A549 (cell line): ENCODE measurements at regions not wholly inside any gene's neighbourhood (a gene's known extent, or its start where the extent isn't known, plus 50 kb on each side); places are given as distances from the start of the nearest gene placed in this dataset.

Experiments
- ATAC-seq, 2 experiments: fragments of 200-7000 bp in 1 of 2; fragments of >200 bp in 1 of 2; cut with Nextera tagmentation in 1 of 2; cut with Tn5 transposase in 1 of 2; 3 replicates each; pipeline versions ENCODE4 v1.8.0 to v1.9.1; 2018 to 2020; ENCODE audit warnings: mild to moderate bottlenecking in 1 of 2, moderate library complexity in 1 of 2
- CTCF ChIA-PET: fragments of 300-600 bp; sonication (Branson Sonifier 250); formaldehyde crosslinking; extraction: SDS; loops from one replicate; lab custom pipeline; 2021; ENCODE audit warnings: antibody characterized with exemption, inconsistent platforms; lab: Yijun Ruan, JAX
- POLR2A ChIA-PET: fragments of 350-600 bp; formaldehyde crosslinking; extraction: SDS; loops from one replicate; lab custom pipeline; 2021; ENCODE audit warnings: antibody characterized with exemption, inconsistent platforms; lab: Yijun Ruan, JAX
- DNase-seq, 2 experiments: peaks; one replicate each; pipeline versions ENCODE4 v3.0.0 to v3.0.0-alpha.2; 2011 to 2016; ENCODE audit warnings: low read depth in 1 of 2, low spot score in 1 of 2
- FAIRE-seq: peaks from 2 replicates; lab custom pipeline; 2011; peaks lifted over from hg19 to GRCh38; lab: Jason Lieb, UNC
- H3K27ac ChIP-seq, 2 experiments: fragments of >200 bp; sonication (Bioruptor Twin); formaldehyde crosslinking; 3 replicates each; pipeline ENCODE4 v1.5.1; 2016 to 2017
- H3K4me1 ChIP-seq: fragments of >200 bp; sonication (Bioruptor Twin); formaldehyde crosslinking; 3 replicates; pipeline ENCODE4 v1.6.1; 2016
- H3K4me2 ChIP-seq: fragments of >200 bp; sonication (Bioruptor Twin); formaldehyde crosslinking; 3 replicates; pipeline ENCODE4 v1.6.1; 2016
- H3K4me3 ChIP-seq: fragments of >200 bp; sonication (Bioruptor Twin); formaldehyde crosslinking; 3 replicates; pipeline ENCODE4 v1.5.1; 2016
- H3K9me3 ChIP-seq: fragments of >200 bp; sonication (Bioruptor Twin); formaldehyde crosslinking; 3 replicates; pipeline ENCODE4 v1.6.1; 2016
- EHF ChIP-seq: fragments of 250-450 bp; sonication (Bioruptor Pico); IDR thresholded peaks from 2 replicates; pipeline ENCODE4 v1.5.0; 2020; ENCODE audit warnings: mild to moderate bottlenecking
- EP300 ChIP-seq, 2 experiments: fragments of >200 bp; sonication (Bioruptor Twin); formaldehyde crosslinking; IDR thresholded peaks; 2 replicates in 1 of 2; 3 replicates in 1 of 2; pipeline ENCODE4 v1.6.1; 2016 to 2017
- ESRRA ChIP-seq: fragments of 150-350 bp; IDR thresholded peaks from 2 replicates; pipeline ENCODE4 v1.6.1; 2014; ENCODE audit warnings: mild to moderate bottlenecking, low read length, borderline replicate concordance
- FOSL2 ChIP-seq, 2 experiments: fragments of 450-650 bp in 1 of 2; fragments of >200 bp in 1 of 2; sonication (Bioruptor Twin) in 1 of 2; formaldehyde crosslinking; IDR thresholded peaks; 2 replicates each; pipeline versions ENCODE4 v1.5.0 to v1.6.1; 2016 to 2020; ENCODE audit warnings: mild to moderate bottlenecking in 1 of 2, moderate library complexity in 1 of 2
- HDAC2 ChIP-seq: fragments of 200-600 bp; sonication (generic); IDR thresholded peaks from 2 replicates; pipeline ENCODE4 v1.6.1; 2016
- HEYL ChIP-seq: fragments of 250-450 bp; sonication (Bioruptor Pico); IDR thresholded peaks from 2 replicates; pipeline ENCODE4 v1.8.0; 2021; ENCODE audit warnings: mild to moderate bottlenecking, moderate library complexity
- MAFK ChIP-seq: fragments of 450-650 bp; IDR thresholded peaks from 2 replicates; pipeline ENCODE4 v1.6.1; 2014; ENCODE audit not compliant: partially characterized antibody
- NFE2L2 ChIP-seq: fragments of 150-350 bp; conservative IDR thresholded peaks from 2 replicates; pipeline ENCODE4 v1.6.1; 2014; ENCODE audit warnings: low read length
- NPAS2 ChIP-seq: fragments of 250-450 bp; sonication (Bioruptor Pico); IDR thresholded peaks from 2 replicates; pipeline ENCODE4 v1.8.0; 2022; ENCODE audit warnings: mild to moderate bottlenecking, moderate library complexity, borderline replicate concordance
- NR3C1 ChIP-seq: fragments of >200 bp; sonication (Bioruptor Twin); formaldehyde crosslinking; IDR thresholded peaks from 3 replicates; pipeline ENCODE4 v1.6.1; 2017
- PHF8 ChIP-seq: fragments of 200-600 bp; sonication (generic); IDR thresholded peaks from 2 replicates; pipeline ENCODE4 v1.6.1; 2016; ENCODE audit warnings: low read depth, mild to moderate bottlenecking, antibody characterized with exemption, moderate library complexity, borderline replicate concordance
- RARB ChIP-seq: fragments of 250-450 bp; sonication (Bioruptor Pico); IDR thresholded peaks from 2 replicates; pipeline ENCODE4 v1.8.0; 2021; ENCODE audit warnings: mild to moderate bottlenecking, moderate library complexity
- RFX5 ChIP-seq: fragments of 450-650 bp; IDR thresholded peaks from 2 replicates; pipeline ENCODE4 v1.7.1; 2014; ENCODE audit warnings: antibody characterized with exemption, mild to moderate bottlenecking, moderate library complexity
- SMC3 ChIP-seq: fragments of >200 bp; sonication (Bioruptor Twin); formaldehyde crosslinking; IDR thresholded peaks from 3 replicates; pipeline ENCODE4 v1.6.1; 2018; ENCODE audit warnings: inconsistent platforms
- TFCP2L1 ChIP-seq: fragments of 250-450 bp; sonication (Bioruptor Pico); IDR thresholded peaks from 2 replicates; pipeline ENCODE4 v1.5.0; 2021; ENCODE audit warnings: mild to moderate bottlenecking
- TP53 ChIP-seq: fragments of 250-450 bp; sonication (Bioruptor Pico); IDR thresholded peaks from 2 replicates; pipeline ENCODE4 v1.5.0; 2021; ENCODE audit warnings: mild to moderate bottlenecking, moderate library complexity
- ZC3H11A ChIP-seq: fragments of 450-650 bp; IDR thresholded peaks from 2 replicates; pipeline ENCODE4 v1.6.1; 2014; ENCODE audit warnings: antibody characterized with exemption, mild to moderate bottlenecking
- ZNF302 ChIP-seq: fragments of 250-450 bp; sonication (Bioruptor Pico); IDR thresholded peaks from 2 replicates; pipeline ENCODE4 v1.9.0; 2021; ENCODE audit warnings: inconsistent platforms, mild to moderate bottlenecking, moderate library complexity
- WGBS: methylation state at CpG from one replicate; pipeline ENCODE4 v1.1.6; 2017; ENCODE audit errors: missing lambda C conversion rate; 5-methylcytosine and 5-hydroxymethylcytosine counted together
- TF ChIP-seq, protein P1 (sequence below): fragments of 250-450 bp; sonication (Bioruptor Pico); IDR thresholded peaks from 2 replicates; pipeline ENCODE4 v1.5.0; 2020; ENCODE audit warnings: low read depth, mild to moderate bottlenecking, moderate library complexity
- TF ChIP-seq, protein P2 (sequence below): IDR thresholded peaks from 2 replicates; pipeline ENCODE4 v1.6.1; 2012
- TF ChIP-seq, protein P3 (sequence below): fragments of 450-650 bp; IDR thresholded peaks from 2 replicates; pipeline ENCODE4 v1.6.1; 2014; ENCODE audit warnings: antibody characterized with exemption

DNA sequence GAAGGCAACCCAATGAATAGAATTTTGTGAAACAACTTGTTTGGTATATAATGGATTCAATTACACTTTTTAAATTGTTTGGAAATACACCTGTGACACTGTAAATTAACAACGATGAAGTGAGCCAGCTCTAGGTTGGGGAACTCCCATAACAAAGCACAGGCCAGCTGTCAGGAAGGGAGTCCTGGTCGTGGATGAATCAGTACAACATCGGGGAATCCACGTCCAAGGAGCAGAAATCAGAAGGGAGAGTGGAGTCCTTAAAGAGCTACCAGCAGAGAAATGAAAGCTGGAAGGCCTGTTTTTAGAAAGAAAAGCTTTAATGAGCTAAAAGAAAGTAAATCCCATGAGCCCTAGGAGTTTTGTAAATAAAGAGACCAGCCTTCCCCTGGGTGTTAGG lies 223.1 kb upstream of the SLC35B3 start:
- Histone ChIP-seq H3K9me3 (no peaks in the 10 kb centered on the region), H3K27ac (no peak overlapping the region), H3K4me2 (no peak overlapping the region), H3K4me3 (no peak overlapping the region), H3K4me1 (no peaks in the 10 kb centered on the region)
- no peak for ATAC-seq
- 23% methylated on average over 4 of the region's 4 CpGs for WGBS
- FAIRE-seq: no peak
- ChIA-PET CTCF (no interaction called here), POLR2A (no interaction called here)
- TF ChIP-seq NR3C1 (no peak), MAFK (no peak), PHF8 (no peak), TP53 (CRISPR knock-in tag) (no peak), ESRRA (no peak), FOSL2 (IDR thresholded peaks at IDR 0.05) (no peak), FOSL2 (CRISPR knock-in tag; IDR thresholded peaks at IDR 0.05) (no peak), NPAS2 (no peak), TFCP2L1 (CRISPR knock-in tag) (no peak), EHF (CRISPR knock-in tag) (no peak), HDAC2 (no peak), SMC3 (no peak)
- TF ChIP-seq, protein P1, sequence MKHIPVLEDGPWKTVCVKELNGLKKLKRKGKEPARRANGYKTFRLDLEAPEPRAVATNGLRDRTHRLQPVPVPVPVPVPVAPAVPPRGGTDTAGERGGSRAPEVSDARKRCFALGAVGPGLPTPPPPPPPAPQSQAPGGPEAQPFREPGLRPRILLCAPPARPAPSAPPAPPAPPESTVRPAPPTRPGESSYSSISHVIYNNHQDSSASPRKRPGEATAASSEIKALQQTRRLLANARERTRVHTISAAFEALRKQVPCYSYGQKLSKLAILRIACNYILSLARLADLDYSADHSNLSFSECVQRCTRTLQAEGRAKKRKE (CRISPR knock-in tag): no peak
- no peak for DNase-seq

DNA sequence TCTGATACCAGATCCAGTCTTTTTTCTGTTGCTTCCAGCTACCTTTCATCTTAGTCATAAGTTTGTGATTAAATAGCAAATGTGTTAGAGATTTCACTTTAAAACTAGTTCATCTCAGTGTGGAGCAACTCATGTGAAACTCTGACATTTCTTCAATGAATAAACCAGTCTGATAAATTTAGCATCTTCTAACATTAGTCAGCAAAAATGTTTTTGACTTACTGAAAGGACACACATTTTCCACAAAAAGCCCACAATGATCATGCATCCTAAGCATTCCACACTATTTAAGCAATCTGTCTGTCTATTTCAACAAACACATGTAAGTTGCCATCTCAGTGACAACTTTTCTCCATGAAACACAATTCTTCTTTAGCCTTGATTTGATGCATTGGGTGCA lies 222.2 kb upstream of the SLC35B3 start:
- CTCF ChIA-PET: no interaction called here
- TF ChIP-seq MAFK: peak; percentile 31
- no peak for TF ChIP-seq EP300 (IDR thresholded peaks at IDR 0.05)
- TF ChIP-seq, all 56 proteins: peak for 1
- no peak overlapping the region for H3K27ac ChIP-seq
- no peaks in the 10 kb centered on the region for H3K4me1 ChIP-seq
- H3K4me3 ChIP-seq: no peak overlapping the region
- ATAC-seq (no peak), DNase-seq (no peak), FAIRE-seq (no peak)
- H3K9me3 ChIP-seq: no peaks in the 10 kb centered on the region
- POLR2A ChIA-PET: no interaction called here
- H3K4me2 ChIP-seq: no peak overlapping the region

DNA sequence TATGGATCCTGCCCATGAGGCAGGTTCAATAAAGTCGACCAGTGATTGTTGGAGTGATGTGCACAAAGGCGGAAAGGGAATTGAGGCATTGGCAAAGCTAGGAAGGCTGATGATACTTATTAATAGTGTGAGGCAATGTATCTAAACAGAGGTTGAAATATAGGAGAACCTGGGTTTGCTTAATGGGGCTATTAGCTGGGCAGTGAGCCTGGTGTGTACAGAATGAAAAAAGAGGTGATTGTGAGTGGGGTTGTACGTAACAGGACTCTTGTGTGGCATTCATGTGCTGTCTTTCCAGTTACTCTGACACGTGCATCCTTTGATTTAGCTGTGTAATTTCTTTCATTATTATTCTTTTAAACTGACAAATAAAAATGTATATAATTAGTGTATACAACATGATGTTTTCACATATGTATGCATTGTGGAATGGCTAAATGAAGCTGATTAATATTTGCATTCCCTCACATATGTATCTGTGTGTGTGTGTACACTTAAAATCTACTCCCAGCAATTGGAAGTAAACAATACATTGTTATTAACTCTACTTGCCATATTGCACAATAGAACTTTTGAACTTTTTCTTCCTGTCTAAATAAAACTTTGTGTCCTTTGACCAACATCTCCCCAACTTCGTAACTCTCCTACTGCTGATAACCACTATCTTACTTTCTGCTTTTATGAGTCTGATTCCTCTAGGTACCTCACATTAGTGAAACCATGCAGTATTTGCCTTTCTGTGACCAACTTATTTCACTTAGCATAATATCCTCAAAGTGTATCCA lies 220.5 kb upstream of the SLC35B3 start:
- no peak for ATAC-seq

More for the DNA sequence above, 220.5 kb upstream of the SLC35B3 start:
- no peaks in the 10 kb centered on the region for H3K9me3 ChIP-seq
- H3K27ac ChIP-seq: no peak overlapping the region
- POLR2A ChIA-PET: no interaction called here
- TF ChIP-seq, protein P2, sequence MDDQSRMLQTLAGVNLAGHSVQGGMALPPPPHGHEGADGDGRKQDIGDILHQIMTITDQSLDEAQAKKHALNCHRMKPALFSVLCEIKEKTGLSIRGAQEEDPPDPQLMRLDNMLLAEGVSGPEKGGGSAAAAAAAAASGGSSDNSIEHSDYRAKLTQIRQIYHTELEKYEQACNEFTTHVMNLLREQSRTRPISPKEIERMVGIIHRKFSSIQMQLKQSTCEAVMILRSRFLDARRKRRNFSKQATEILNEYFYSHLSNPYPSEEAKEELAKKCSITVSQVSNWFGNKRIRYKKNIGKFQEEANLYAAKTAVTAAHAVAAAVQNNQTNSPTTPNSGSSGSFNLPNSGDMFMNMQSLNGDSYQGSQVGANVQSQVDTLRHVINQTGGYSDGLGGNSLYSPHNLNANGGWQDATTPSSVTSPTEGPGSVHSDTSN: no peak
- no peak for TF ChIP-seq HEYL (CRISPR knock-in tag)
- TF ChIP-seq NFE2L2: no peak
- TF ChIP-seq, protein P1 (CRISPR knock-in tag): no peak
- no peak for TF ChIP-seq ZNF302 (CRISPR knock-in tag)
- TF ChIP-seq RARB (CRISPR knock-in tag): no peak
- TF ChIP-seq RFX5: no peak
- TF ChIP-seq ZC3H11A: no peak
- TF ChIP-seq, protein P3, sequence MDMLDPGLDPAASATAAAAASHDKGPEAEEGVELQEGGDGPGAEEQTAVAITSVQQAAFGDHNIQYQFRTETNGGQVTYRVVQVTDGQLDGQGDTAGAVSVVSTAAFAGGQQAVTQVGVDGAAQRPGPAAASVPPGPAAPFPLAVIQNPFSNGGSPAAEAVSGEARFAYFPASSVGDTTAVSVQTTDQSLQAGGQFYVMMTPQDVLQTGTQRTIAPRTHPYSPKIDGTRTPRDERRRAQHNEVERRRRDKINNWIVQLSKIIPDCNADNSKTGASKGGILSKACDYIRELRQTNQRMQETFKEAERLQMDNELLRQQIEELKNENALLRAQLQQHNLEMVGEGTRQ: no peak
- no peaks in the 10 kb centered on the region for H3K4me1 ChIP-seq
- FAIRE-seq: no peak
- no peak overlapping the region for H3K4me3 ChIP-seq
- 18% methylated on average over 5 of the region's 5 CpGs for WGBS
- H3K4me2 ChIP-seq: no peak overlapping the region
- no peak for DNase-seq
- CTCF ChIA-PET: interaction anchor here (1.7 kb wide), 1 partner anchor 18 kb away, joined by 4 read pairs; no protein-coding TSS in a partner anchor
